Fibroblast of the aortic adventitia (primary cell): ENCODE measurements at regions not wholly inside any gene's neighbourhood (a gene's known extent, or its start where the extent isn't known, plus 50 kb on each side); places are given as distances from the start of the nearest gene placed in this dataset.

Experiments used
- DNase-seq: peaks from one replicate; pipeline ENCODE4 v3.0.0-alpha.2; 2010; ENCODE audit warnings: low read depth
- H3K4me3 ChIP-seq: 2 replicates; pipeline ENCODE4 v1.5.1; 2011; ENCODE audit warnings: low read depth, mild to moderate bottlenecking, control low read depth, low read length, moderate library complexity
- TF ChIP-seq, protein P1 (sequence below): IDR thresholded peaks from 2 replicates; pipeline ENCODE4 v1.5.1; 2011; ENCODE audit warnings: mild to moderate bottlenecking, low read length, control low read depth, inconsistent platforms; ENCODE audit not compliant: insufficient read depth

DNA sequence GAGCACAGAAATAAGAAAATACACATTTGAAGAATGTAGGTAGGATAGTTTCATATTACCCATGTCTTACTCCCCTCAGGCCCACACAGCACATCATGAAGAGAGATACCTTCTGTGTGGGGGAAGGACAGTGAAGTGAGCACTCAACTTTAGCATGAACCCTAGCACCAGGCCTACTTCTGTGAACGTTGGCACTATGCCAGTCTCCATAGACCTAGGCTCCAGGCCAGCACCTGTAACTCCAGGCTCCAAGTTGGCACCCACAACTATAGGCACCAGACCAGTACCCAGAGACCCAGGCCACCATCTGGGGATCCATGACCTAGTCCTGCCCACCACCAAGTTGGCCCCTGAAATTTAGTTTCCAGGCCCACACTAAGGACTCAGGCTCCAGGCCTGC lies 410.9 kb downstream of the INSC start:
- TF ChIP-seq, protein P1, sequence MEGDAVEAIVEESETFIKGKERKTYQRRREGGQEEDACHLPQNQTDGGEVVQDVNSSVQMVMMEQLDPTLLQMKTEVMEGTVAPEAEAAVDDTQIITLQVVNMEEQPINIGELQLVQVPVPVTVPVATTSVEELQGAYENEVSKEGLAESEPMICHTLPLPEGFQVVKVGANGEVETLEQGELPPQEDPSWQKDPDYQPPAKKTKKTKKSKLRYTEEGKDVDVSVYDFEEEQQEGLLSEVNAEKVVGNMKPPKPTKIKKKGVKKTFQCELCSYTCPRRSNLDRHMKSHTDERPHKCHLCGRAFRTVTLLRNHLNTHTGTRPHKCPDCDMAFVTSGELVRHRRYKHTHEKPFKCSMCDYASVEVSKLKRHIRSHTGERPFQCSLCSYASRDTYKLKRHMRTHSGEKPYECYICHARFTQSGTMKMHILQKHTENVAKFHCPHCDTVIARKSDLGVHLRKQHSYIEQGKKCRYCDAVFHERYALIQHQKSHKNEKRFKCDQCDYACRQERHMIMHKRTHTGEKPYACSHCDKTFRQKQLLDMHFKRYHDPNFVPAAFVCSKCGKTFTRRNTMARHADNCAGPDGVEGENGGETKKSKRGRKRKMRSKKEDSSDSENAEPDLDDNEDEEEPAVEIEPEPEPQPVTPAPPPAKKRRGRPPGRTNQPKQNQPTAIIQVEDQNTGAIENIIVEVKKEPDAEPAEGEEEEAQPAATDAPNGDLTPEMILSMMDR, result no peak
- DNase-seq, result no peak
- H3K4me3 ChIP-seq, result no peak overlapping the region

GRCh38 chr11:15526032-15526431 lies 411.3 kb downstream of the INSC start:
- TF ChIP-seq, protein P1, result no peak
- no peak overlapping the region for H3K4me3 ChIP-seq
- DNase-seq, result no peak

- H3K4me3 ChIP-seq, result no peak overlapping the region
- no peak for DNase-seq
- TF ChIP-seq, protein P1, result no peak
Observed at GRCh38 chr11:15526859-15527450, 412.2 kb downstream of the INSC start.

DNA sequence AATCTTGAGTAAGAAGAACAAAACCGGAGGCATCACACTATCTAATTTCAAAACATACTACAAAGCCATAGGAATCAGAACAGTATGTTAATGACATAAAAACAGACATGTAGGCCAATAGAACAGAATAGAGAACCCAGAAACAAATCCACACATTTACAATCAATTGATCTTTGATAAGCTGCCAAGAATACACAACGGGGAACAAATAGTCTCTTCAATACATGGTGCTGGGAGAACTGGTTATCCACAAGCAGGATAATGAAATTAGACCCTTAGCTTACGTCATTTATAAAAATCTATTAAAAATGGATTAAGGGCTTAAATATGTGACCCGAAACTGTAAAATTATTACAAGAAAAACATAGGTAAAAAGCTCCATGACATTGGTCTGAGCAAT lies 417.7 kb downstream of the INSC start:
- H3K4me3 ChIP-seq, result no peak overlapping the region
- TF ChIP-seq, protein P1, result no peak
- no peak for DNase-seq

- no peak overlapping the region for H3K4me3 ChIP-seq
- TF ChIP-seq, protein P1, result no peak
- DNase-seq, result no peak
Observed at GRCh38 chr11:15534266-15534665, 419.5 kb downstream of the INSC start.

GRCh38 chr11:15535414-15535813 lies 420.7 kb downstream of the INSC start:
- TF ChIP-seq, protein P1, result no peak

DNA sequence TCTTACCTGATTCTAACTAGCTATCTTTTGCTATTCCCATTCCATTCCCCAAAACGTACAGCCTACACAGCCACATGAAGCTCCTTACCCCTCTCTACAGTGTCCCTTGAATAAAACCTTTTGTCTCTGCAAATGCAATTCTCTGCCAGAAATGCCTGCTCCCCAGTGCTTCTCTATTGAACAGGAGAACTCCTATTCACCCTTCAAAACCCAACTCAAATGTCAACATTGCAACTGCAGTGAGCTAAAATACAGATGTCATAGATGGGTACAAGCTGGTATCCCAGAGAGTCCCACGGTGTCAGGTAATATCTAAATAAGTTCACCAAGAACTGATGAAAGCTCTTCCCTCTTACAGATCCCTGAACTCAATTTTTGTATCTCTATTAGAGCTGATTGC lies 421.7 kb downstream of the INSC start:
- no peak for DNase-seq
- TF ChIP-seq, protein P1, result no peak

More at GRCh38 chr11:15535414-15535813, 420.7 kb downstream of the INSC start:
- no peak for DNase-seq
- no peak overlapping the region for H3K4me3 ChIP-seq

More for the DNA sequence above, 421.7 kb downstream of the INSC start:
- H3K4me3 ChIP-seq, result no peak overlapping the region
